Calu3 (cell line): ENCODE measurements at regions not wholly inside any gene's neighbourhood (a gene's known extent, or its start where the extent isn't known, plus 50 kb on each side); places are given as distances from the start of the nearest gene placed in this dataset.
"Not testable (repeated sequence)": the region's sequence is repeated elsewhere in the genome, so short reads cannot be mapped to it uniquely, and the experiment has no call there.

ENCODE experiments used
- BruUV-seq: library from RNA; stranded (reverse); fragments of 400-500 nt; replicated peaks from 2 replicates; lab custom pipeline; 2021; lab: Mats Ljungman, UMichigan
- CTCF ChIA-PET: fragments of 300-600 bp; sonication (Branson Sonifier 250); formaldehyde crosslinking; loops from one replicate; lab custom pipeline; 2022; ENCODE audit warnings: antibody characterized with exemption; lab: Charles Lee
- DNase-seq: peaks from one replicate; pipeline ENCODE4 v3.0.0; 2022
- H3K27ac Mint-ChIP-seq: one replicate; pipeline ENCODE4 v1.8.0; 2022; ENCODE audit warnings: mixed read lengths; ENCODE audit not compliant: unreplicated experiment
- H3K27me3 Mint-ChIP-seq: one replicate; pipeline ENCODE4 v1.8.0; 2022; ENCODE audit warnings: mixed read lengths; ENCODE audit not compliant: unreplicated experiment
- H3K36me3 Mint-ChIP-seq: one replicate; pipeline ENCODE4 v1.8.0; 2022; ENCODE audit warnings: mild to moderate bottlenecking, moderate library complexity, mixed read lengths; ENCODE audit not compliant: insufficient read depth, unreplicated experiment
- H3K4me1 Mint-ChIP-seq: one replicate; pipeline ENCODE4 v1.8.0; 2022; ENCODE audit warnings: mild to moderate bottlenecking, low read depth, mixed read lengths; ENCODE audit not compliant: unreplicated experiment
- H3K4me3 Mint-ChIP-seq: one replicate; pipeline ENCODE4 v1.8.0; 2022; ENCODE audit warnings: mild to moderate bottlenecking, low read depth, moderate library complexity, mixed read lengths; ENCODE audit not compliant: unreplicated experiment
- H3K9me3 Mint-ChIP-seq: one replicate; pipeline ENCODE4 v1.8.0; 2022; ENCODE audit warnings: low read depth, mixed read lengths; ENCODE audit not compliant: unreplicated experiment
- intact Hi-C: fragments of 100-400 bp; cut with micrococcal nuclease; formaldehyde crosslinking; loops from one replicate; pipeline ENCODE4 v1.10.0; 2022; ENCODE audit not compliant: unreplicated experiment
- TF ChIP-seq, protein P1 (sequence below): fragments of 200-600 bp; IDR thresholded peaks from one replicate; pipeline ENCODE4 v1.8.0; 2022; ENCODE audit warnings: antibody characterized with exemption; ENCODE audit not compliant: unreplicated experiment

DNA sequence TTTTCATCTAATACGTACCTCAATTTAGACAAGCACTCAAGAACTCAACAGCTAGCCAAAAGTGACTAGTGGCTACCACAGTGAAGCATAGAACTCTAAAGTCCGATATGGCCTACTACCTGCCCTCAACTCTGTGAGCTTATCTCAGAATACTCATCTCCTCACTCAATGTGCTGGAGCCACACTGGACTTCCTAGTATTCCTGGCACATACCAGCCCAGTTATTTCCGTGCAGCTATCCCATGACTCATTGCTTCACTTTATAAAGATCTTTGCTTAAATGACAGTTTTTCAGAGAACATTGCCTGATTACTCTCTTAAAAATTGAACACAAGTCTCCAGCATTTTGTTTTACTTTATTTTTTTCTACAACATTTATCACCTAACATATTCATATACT is 524.7 kb downstream of the PYDC2 start:
- DNase-seq, result no peak
- Mint-ChIP-seq H3K27me3 (no peaks in the 10 kb centered on the region), H3K9me3 (peaks cover 7% of the 10 kb centered on the region), H3K4me1 (peaks cover 12% of the 10 kb centered on the region), H3K36me3 (no peaks in the 10 kb centered on the region), H3K27ac (no peak overlapping the region), H3K4me3 (no peak overlapping the region)
- CTCF ChIA-PET, result interaction anchor here (0.8 to 1.4 kb wide), 2 partner anchors 13 to 19 kb away, joined by 3 to 4 read pairs; no protein-coding TSS in a partner anchor
- BruUV-seq, result no TSS peak
- TF ChIP-seq, protein P1, sequence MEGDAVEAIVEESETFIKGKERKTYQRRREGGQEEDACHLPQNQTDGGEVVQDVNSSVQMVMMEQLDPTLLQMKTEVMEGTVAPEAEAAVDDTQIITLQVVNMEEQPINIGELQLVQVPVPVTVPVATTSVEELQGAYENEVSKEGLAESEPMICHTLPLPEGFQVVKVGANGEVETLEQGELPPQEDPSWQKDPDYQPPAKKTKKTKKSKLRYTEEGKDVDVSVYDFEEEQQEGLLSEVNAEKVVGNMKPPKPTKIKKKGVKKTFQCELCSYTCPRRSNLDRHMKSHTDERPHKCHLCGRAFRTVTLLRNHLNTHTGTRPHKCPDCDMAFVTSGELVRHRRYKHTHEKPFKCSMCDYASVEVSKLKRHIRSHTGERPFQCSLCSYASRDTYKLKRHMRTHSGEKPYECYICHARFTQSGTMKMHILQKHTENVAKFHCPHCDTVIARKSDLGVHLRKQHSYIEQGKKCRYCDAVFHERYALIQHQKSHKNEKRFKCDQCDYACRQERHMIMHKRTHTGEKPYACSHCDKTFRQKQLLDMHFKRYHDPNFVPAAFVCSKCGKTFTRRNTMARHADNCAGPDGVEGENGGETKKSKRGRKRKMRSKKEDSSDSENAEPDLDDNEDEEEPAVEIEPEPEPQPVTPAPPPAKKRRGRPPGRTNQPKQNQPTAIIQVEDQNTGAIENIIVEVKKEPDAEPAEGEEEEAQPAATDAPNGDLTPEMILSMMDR, result no peak
- intact Hi-C loops, result no loop called here

DNA sequence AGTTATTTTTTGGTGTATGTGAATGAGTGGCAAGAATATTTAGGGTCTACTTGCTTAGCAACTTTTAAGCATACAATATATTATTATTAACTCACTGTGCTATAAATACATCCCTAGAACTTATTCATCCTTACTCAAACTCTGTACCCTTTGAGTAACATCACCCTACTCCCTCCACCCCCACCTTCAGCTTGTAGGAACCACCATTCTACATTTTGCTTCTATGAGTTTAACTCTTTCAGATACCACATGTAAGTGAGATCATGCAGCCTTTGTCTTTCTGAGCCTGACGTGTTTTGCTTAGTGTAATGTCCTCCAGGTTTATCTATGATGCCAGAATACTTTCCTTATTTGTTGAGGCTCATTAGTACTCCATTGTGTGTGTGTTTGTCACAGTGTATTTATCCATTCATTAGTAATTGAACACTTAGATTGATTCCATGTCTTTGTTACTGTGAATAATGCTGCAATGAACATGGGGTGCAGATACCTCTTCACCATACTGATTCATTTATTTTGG is 526.9 kb downstream of the PYDC2 start:
- H3K36me3 Mint-ChIP-seq, result no peaks in the 10 kb centered on the region
- no peak for DNase-seq
- intact Hi-C loops, result no loop called here
- no TSS peak for BruUV-seq
- peaks cover 12% of the 10 kb centered on the region for H3K4me1 Mint-ChIP-seq
- H3K27me3 Mint-ChIP-seq, result no peaks in the 10 kb centered on the region
- CTCF ChIA-PET, result no interaction called here
- no peak overlapping the region for H3K4me3 Mint-ChIP-seq
- H3K27ac Mint-ChIP-seq, result no peak overlapping the region
- peaks cover 7% of the 10 kb centered on the region for H3K9me3 Mint-ChIP-seq
- TF ChIP-seq, protein P1, result no peak

- BruUV-seq, H3K27ac Mint-ChIP-seq, DNase-seq, CTCF ChIA-PET, H3K4me3 Mint-ChIP-seq, H3K27me3 Mint-ChIP-seq, H3K4me1 Mint-ChIP-seq, H3K36me3 Mint-ChIP-seq, intact Hi-C loops: not testable (repeated sequence)
- H3K9me3 Mint-ChIP-seq, result peaks cover 15% of the 10 kb centered on the region
Measured at GRCh38 chr3:191993952-191994351, 533.0 kb downstream of the PYDC2 start.

DNA sequence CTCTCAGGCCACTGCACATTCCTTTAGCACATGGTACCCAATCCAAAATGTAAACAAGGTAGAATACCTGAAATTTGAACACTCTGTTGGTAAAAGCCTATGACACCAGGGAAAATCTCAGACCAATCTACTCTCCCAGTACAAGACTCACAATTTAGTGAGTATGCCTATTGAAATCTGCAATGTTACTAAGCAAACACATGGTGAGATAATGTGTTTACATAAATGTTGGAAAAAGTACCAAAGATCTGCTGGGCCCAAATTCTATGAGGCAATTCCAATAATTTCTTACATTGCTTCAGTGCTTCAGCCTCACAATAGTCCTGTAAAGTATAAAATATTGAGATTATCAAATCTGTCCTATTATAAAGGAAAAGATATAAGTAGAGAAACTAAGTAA is 536.1 kb downstream of the PYDC2 start:
- H3K9me3 Mint-ChIP-seq, result peaks cover 10% of the 10 kb centered on the region
- CTCF ChIA-PET, result no interaction called here
- H3K27me3 Mint-ChIP-seq, result no peaks in the 10 kb centered on the region
- no peak overlapping the region for H3K4me3 Mint-ChIP-seq
- no TSS peak for BruUV-seq
- intact Hi-C loops, result no loop called here
- H3K36me3 Mint-ChIP-seq, result no peaks in the 10 kb centered on the region
- no peak overlapping the region for H3K27ac Mint-ChIP-seq
- TF ChIP-seq, protein P1, result no peak
- no peaks in the 10 kb centered on the region for H3K4me1 Mint-ChIP-seq
- DNase-seq, result no peak

GRCh38 chr3:191997579-191998268 is 536.8 kb downstream of the PYDC2 start:
- no peak overlapping the region for H3K4me3 Mint-ChIP-seq
- TF ChIP-seq, protein P1, result no peak
- H3K4me1 Mint-ChIP-seq, result no peaks in the 10 kb centered on the region
- no peak overlapping the region for H3K27ac Mint-ChIP-seq
- no peak for DNase-seq
- CTCF ChIA-PET, result no interaction called here
- BruUV-seq, result no TSS peak
- H3K36me3 Mint-ChIP-seq, result no peaks in the 10 kb centered on the region
- peaks cover 10% of the 10 kb centered on the region for H3K9me3 Mint-ChIP-seq
- intact Hi-C loops, result no loop called here
- H3K27me3 Mint-ChIP-seq, result no peaks in the 10 kb centered on the region
